WTC11 (cell line): ENCODE measurements at regions not wholly inside any gene's neighbourhood (a gene's known extent, or its start where the extent isn't known, plus 50 kb on each side); places are given as distances from the start of the nearest gene placed in this dataset.

Experiments used
- ELF4 ChIP-seq: sonication (generic); formaldehyde crosslinking; IDR thresholded peaks from 2 replicates; pipeline ENCODE4 v1.8.1; 2022; ENCODE audit warnings: low read depth, mild to moderate bottlenecking, moderate library complexity, missing genetic modification reagents
- IRF2 ChIP-seq: sonication (generic); formaldehyde crosslinking; IDR thresholded peaks from 2 replicates; pipeline ENCODE4 v1.8.0; 2022; ENCODE audit warnings: low read depth, missing genetic modification reagents, borderline replicate concordance
- MXD4 ChIP-seq: fragments of 250-450 bp; sonication (Bioruptor Pico); IDR thresholded peaks from 2 replicates; pipeline ENCODE4 v1.8.0; 2021; ENCODE audit warnings: mild to moderate bottlenecking, moderate library complexity, borderline replicate concordance
- NR2C2 ChIP-seq: sonication (generic); formaldehyde crosslinking; IDR thresholded peaks from 2 replicates; pipeline ENCODE4 v1.8.0; 2022; ENCODE audit warnings: mild to moderate bottlenecking, missing genetic modification reagents
- NR3C1 ChIP-seq: sonication (generic); formaldehyde crosslinking; conservative IDR thresholded peaks from 2 replicates; pipeline ENCODE4 v1.8.1; 2023; ENCODE audit warnings: low read depth, mild to moderate bottlenecking, missing genetic modification reagents
- ZNF263 ChIP-seq: sonication (generic); formaldehyde crosslinking; IDR thresholded peaks from 2 replicates; pipeline ENCODE4 v1.8.1; 2022; ENCODE audit warnings: low read depth, mild to moderate bottlenecking, moderate library complexity, missing genetic modification reagents
- TF ChIP-seq, protein P1 (sequence below): sonication (generic); formaldehyde crosslinking; IDR thresholded peaks from 2 replicates; pipeline ENCODE4 v1.8.1; 2023; ENCODE audit warnings: mild to moderate bottlenecking, missing genetic modification reagents, moderate library complexity
- TF ChIP-seq, protein P2 (sequence below): sonication (generic); formaldehyde crosslinking; IDR thresholded peaks from 2 replicates; pipeline ENCODE4 v1.8.1; 2023; ENCODE audit warnings: mild to moderate bottlenecking, missing genetic modification reagents, moderate library complexity
- TF ChIP-seq, protein P3 (sequence below): sonication (generic); formaldehyde crosslinking; IDR thresholded peaks from 2 replicates; pipeline ENCODE4 v1.8.0; 2022; ENCODE audit warnings: mild to moderate bottlenecking, missing genetic modification reagents
- TF ChIP-seq, protein P4 (sequence below): sonication (generic); formaldehyde crosslinking; IDR thresholded peaks from 2 replicates; pipeline ENCODE4 v1.8.1; 2022; ENCODE audit warnings: mild to moderate bottlenecking, moderate library complexity, missing genetic modification reagents
- TF ChIP-seq, protein P5 (sequence below): fragments of 200-600 bp; IDR thresholded peaks from 2 replicates; pipeline ENCODE4 v1.8.0; 2022; ENCODE audit warnings: antibody characterized with exemption
- TF ChIP-seq, protein P6 (sequence below): sonication (generic); formaldehyde crosslinking; IDR thresholded peaks from 2 replicates; pipeline ENCODE4 v1.8.1; 2022; ENCODE audit warnings: low read depth, missing genetic modification reagents, borderline replicate concordance

DNA sequence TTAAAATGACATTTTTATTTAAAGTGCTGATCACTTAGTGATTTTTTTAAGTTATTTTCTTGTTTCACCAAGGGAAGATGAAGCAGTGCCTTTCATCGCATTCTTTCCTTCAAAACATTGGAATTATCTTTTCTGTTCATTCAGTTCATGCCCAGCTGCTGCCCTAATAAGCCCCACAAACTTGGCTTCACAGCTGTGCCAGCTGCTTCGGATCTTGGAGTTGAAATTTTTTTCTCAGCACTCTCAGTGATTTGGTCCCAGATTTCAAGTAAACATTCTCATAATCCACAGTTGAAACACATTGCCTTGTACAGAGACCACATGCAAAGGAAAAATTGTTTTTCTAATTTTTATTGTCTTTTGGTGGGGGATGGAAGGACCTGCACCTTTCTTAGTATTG, 353.3 kb upstream of the LRP1B start:
- TF ChIP-seq, protein P1, sequence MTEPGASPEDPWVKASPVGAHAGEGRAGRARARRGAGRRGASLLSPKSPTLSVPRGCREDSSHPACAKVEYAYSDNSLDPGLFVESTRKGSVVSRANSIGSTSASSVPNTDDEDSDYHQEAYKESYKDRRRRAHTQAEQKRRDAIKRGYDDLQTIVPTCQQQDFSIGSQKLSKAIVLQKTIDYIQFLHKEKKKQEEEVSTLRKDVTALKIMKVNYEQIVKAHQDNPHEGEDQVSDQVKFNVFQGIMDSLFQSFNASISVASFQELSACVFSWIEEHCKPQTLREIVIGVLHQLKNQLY = no peak
- TF ChIP-seq MXD4 (CRISPR knock-in tag) (no peak), NR3C1 (CRISPR knock-in tag) (no peak), NR2C2 (CRISPR knock-in tag) (no peak), ZNF263 (CRISPR knock-in tag) (no peak), IRF2 (CRISPR knock-in tag) (no peak), ELF4 (no peak)
- TF ChIP-seq, protein P2, sequence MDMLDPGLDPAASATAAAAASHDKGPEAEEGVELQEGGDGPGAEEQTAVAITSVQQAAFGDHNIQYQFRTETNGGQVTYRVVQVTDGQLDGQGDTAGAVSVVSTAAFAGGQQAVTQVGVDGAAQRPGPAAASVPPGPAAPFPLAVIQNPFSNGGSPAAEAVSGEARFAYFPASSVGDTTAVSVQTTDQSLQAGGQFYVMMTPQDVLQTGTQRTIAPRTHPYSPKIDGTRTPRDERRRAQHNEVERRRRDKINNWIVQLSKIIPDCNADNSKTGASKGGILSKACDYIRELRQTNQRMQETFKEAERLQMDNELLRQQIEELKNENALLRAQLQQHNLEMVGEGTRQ = no peak
- TF ChIP-seq, protein P3, sequence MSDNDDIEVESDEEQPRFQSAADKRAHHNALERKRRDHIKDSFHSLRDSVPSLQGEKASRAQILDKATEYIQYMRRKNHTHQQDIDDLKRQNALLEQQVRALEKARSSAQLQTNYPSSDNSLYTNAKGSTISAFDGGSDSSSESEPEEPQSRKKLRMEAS = no peak
- TF ChIP-seq, protein P4, sequence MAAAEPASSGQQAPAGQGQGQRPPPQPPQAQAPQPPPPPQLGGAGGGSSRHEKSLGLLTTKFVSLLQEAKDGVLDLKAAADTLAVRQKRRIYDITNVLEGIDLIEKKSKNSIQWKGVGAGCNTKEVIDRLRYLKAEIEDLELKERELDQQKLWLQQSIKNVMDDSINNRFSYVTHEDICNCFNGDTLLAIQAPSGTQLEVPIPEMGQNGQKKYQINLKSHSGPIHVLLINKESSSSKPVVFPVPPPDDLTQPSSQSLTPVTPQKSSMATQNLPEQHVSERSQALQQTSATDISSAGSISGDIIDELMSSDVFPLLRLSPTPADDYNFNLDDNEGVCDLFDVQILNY (CRISPR knock-in tag) = no peak
- TF ChIP-seq, protein P5, sequence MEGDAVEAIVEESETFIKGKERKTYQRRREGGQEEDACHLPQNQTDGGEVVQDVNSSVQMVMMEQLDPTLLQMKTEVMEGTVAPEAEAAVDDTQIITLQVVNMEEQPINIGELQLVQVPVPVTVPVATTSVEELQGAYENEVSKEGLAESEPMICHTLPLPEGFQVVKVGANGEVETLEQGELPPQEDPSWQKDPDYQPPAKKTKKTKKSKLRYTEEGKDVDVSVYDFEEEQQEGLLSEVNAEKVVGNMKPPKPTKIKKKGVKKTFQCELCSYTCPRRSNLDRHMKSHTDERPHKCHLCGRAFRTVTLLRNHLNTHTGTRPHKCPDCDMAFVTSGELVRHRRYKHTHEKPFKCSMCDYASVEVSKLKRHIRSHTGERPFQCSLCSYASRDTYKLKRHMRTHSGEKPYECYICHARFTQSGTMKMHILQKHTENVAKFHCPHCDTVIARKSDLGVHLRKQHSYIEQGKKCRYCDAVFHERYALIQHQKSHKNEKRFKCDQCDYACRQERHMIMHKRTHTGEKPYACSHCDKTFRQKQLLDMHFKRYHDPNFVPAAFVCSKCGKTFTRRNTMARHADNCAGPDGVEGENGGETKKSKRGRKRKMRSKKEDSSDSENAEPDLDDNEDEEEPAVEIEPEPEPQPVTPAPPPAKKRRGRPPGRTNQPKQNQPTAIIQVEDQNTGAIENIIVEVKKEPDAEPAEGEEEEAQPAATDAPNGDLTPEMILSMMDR = no peak
- TF ChIP-seq, protein P6, sequence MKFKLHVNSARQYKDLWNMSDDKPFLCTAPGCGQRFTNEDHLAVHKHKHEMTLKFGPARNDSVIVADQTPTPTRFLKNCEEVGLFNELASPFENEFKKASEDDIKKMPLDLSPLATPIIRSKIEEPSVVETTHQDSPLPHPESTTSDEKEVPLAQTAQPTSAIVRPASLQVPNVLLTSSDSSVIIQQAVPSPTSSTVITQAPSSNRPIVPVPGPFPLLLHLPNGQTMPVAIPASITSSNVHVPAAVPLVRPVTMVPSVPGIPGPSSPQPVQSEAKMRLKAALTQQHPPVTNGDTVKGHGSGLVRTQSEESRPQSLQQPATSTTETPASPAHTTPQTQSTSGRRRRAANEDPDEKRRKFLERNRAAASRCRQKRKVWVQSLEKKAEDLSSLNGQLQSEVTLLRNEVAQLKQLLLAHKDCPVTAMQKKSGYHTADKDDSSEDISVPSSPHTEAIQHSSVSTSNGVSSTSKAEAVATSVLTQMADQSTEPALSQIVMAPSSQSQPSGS (CRISPR knock-in tag) = no peak
